HEK293T (cell line): ENCODE measurements at regions not wholly inside any gene's neighbourhood (a gene's known extent, or its start where the extent isn't known, plus 50 kb on each side); places are given as distances from the start of the nearest gene placed in this dataset.

Experiments used
- BHLHE40 ChIP-seq: fragments of 450-650 bp; IDR thresholded peaks from 2 replicates; pipeline ENCODE4 v1.6.1; 2016; ENCODE audit warnings: mild to moderate bottlenecking, moderate library complexity, borderline replicate concordance
- CTBP1 ChIP-seq: fragments of 450-650 bp; IDR thresholded peaks from 2 replicates; pipeline ENCODE4 v1.6.1; 2016; ENCODE audit warnings: borderline replicate concordance
- FOXK2 ChIP-seq: fragments of 450-650 bp; IDR thresholded peaks from 2 replicates; pipeline ENCODE4 v1.6.1; 2016; ENCODE audit warnings: mild to moderate bottlenecking
- FOXM1 ChIP-seq: fragments of 450-650 bp; IDR thresholded peaks from 2 replicates; pipeline ENCODE4 v1.6.1; 2017; ENCODE audit warnings: mild to moderate bottlenecking, borderline replicate concordance
- HDGF ChIP-seq: fragments of 450-650 bp; IDR thresholded peaks from 2 replicates; pipeline ENCODE4 v1.6.1; 2017; ENCODE audit warnings: antibody characterized with exemption, borderline replicate concordance
- TF ChIP-seq, protein P1 (sequence below): fragments of 450-650 bp; IDR thresholded peaks from 2 replicates; pipeline ENCODE4 v1.6.1; 2016

DNA sequence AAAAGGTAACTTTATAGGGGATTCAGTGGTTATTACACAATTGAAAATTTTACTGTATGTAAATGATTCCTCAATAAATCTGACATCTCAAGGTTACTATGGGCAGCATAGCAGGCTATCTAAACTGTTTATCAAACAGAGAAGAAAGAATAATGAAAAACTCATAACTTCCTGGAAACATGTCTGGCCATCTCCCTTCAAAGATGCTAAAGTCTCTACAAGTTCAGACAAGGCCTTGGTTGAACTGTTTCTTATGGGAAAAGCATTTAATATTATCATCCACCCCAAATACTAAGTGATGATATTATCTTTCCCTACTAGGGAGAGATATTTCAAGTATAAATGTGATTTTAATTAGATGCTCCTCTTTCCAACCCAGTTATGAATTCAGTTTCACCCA lies 114.9 kb downstream of the ARRDC4 start:
- no peak for TF ChIP-seq CTBP1
- no peak for TF ChIP-seq FOXK2
- no peak for TF ChIP-seq BHLHE40
- TF ChIP-seq FOXM1, result no peak
- TF ChIP-seq, protein P1, sequence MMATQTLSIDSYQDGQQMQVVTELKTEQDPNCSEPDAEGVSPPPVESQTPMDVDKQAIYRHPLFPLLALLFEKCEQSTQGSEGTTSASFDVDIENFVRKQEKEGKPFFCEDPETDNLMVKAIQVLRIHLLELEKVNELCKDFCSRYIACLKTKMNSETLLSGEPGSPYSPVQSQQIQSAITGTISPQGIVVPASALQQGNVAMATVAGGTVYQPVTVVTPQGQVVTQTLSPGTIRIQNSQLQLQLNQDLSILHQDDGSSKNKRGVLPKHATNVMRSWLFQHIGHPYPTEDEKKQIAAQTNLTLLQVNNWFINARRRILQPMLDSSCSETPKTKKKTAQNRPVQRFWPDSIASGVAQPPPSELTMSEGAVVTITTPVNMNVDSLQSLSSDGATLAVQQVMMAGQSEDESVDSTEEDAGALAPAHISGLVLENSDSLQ, result no peak
- no peak for TF ChIP-seq HDGF
